ENCODE measurements at regions not wholly inside any gene's neighbourhood (a gene's known extent, or its start where the extent isn't known, plus 50 kb on each side); places are given as distances from the start of the nearest gene placed in this dataset.

DNA sequence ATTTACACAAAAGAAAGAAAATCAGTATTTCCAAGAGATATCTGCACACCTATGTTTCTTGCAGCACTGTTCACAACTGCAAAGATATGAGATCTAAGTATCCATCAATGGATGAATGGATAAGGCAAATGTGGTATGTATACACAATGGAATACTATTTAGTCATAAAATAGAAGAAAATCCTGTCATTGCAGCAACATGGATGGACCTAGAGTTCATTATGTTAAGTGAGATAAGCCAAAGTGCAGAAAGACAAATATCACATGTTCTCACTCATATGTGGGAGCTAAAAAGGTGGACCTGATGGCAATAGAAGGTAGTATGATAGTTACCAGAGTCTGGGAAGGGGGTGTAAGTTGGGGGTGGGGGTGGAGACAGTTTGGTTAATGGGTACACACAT lies 1171.6 kb downstream of the SORCS1 start:
- no peak for DNase-seq (ENCODE audit: low read depth in 4 of 4, low spot score in 2 of 4)

DNA sequence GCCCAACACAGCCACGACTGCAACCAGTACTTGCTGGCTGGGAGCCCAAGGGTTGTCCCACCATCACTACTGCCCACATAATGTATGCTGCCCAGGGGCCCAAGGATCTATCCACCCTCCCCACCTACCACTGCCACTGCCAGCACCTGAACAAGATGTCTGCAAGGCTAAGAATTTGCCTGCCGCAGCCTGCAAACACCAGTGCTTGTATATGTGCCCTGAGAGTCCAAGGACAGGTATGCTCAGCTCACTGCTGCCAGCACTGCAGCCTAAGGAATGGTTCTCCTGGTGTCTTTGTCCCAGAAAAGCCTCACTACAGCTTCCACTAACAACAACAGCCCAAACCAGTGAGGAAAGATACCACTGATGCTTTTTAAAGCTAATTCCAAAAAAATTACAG lies 1174.0 kb downstream of the SORCS1 start:
- no peak for DNase-seq (ENCODE audit: low read depth in 4 of 4, low spot score in 2 of 4)

DNA sequence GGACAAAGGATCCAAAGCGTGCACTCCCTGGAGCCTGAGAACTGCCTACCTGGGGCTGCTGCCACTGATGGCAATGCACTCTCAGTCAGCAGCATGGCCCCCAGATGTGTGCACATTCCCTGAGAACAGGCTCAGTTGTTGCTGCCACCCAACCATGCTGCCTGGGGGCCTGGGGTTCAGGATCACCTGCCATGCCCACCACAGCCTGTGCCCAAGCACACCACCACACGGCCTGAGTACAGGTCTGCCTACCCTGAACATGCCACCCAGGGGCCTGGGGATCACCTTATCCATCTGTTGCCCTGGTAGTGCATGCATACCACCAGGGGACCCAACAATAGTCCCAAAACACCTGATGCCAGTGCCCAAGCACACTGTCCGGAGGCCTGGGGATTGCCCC lies 1174.5 kb downstream of the SORCS1 start:
- no peak for DNase-seq (ENCODE audit: low read depth in 4 of 4, low spot score in 2 of 4)

DNA sequence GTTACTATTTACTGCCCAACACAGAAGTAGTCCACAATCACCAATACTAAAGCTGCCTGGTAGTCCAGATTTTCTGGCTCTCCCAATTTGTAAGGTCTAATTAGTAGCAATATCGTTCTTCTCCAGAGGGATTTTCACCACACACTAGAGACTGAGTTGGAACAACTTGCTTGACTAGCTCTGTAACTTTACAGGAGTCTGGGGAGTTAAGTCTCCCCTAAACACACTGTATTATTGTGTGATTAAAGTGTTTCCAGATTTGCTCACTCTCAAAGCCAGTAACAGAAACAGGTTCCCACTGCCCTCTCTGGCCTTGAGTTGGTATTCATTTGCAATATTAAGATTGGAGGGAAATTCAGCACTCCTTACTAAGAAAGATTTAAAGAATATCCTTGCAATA lies 1175.7 kb downstream of the SORCS1 start:
- no peak for DNase-seq (ENCODE audit: low read depth in 4 of 4, low spot score in 2 of 4)

DNA sequence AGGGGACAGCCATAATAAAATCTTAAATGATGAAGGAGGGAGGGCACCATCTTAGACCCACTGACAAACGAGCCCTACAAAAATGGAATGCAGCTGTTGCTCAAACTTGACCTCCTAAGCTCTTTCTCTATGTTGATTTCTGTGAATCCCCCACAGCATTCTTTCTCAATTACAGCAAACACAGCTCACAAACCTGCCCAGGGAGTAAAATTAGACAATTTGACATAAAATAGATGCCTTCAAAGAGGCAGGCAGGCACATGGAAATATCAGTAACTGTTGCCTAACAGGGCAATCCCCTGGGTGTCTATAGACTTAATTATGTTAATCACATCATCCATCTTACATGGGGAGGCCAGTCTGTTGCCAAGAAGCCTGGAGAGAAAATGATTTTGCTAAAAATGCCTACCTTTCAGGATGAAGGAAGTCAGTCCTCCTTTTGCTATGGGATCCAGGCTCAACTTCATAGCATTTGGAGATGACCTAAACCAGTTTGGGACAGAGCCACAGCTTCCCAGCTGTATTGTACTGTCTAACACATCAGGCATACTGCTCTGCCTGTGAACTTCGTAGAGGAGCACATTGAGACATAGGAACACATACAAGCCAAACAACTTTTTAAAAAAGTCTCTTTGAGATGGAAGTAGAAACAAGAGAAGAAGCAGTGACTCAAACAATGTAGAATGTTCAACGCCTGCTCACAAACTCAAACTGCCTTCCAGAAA lies 1177.4 kb downstream of the SORCS1 start:
- DNase-seq (ENCODE audit: low read depth in 4 of 4, low spot score in 2 of 4) = no peak

DNA sequence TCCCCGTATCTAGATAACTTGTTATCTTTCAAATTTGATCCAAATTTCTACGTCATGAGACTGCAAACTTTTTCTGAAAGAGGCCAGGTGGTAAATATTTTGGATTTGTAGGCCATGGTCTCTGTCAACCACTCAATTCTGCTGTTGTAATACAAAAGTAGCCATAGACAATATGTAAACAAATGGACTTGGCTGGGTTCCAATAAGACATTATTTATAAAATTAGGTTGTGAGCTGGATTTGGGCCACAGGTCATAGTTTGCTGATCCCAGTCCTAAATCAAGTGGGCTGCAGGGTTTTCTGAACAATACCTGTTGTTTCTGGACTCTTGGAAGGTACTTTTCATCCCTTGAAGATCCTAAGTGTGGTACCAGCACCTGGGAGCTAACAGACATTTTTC lies 1178.0 kb downstream of the SORCS1 start:
- no peak for DNase-seq (ENCODE audit: low read depth in 4 of 4, low spot score in 2 of 4)

DNA sequence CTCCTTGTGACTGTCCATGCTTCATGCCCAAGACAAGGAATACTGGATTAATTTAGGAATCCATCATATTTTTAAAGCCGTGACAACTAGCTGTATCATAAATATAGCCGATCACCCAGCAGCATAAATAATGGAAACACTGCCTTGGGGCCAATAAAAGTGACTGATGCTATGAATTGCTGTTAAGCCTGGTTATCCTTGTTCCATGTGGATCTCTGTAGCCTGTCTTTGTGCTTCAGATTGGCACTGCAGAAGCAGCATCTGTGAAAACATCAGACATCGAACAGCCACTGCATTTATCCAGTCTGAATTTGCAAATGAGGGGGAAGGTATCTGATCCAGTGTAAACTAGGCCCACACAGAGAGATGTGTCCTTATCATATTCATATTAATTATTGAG lies 1181.8 kb downstream of the SORCS1 start:
- no peak for DNase-seq (ENCODE audit: low read depth in 4 of 4, low spot score in 2 of 4)

DNA sequence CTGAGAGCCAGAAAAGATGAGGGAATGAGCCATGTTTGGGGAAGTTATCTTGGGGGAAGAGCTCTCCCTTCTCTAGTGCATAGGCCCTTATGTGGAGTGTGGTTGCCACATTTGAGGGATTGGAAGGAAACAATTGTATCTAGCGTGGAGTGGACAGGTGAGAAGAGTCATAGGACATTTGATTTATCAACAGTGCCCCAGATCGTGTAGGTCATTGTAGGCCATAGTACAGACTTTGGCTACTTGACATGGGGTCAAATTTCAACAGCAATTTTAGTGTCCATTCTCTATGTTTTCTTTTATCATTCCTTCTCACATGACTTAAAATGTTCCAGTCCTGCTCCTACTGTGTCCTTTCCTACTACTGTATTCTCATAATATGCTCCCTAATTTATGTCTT lies 1182.8 kb downstream of the SORCS1 start:
- no peak for DNase-seq (ENCODE audit: low read depth in 4 of 4, low spot score in 2 of 4)

DNA sequence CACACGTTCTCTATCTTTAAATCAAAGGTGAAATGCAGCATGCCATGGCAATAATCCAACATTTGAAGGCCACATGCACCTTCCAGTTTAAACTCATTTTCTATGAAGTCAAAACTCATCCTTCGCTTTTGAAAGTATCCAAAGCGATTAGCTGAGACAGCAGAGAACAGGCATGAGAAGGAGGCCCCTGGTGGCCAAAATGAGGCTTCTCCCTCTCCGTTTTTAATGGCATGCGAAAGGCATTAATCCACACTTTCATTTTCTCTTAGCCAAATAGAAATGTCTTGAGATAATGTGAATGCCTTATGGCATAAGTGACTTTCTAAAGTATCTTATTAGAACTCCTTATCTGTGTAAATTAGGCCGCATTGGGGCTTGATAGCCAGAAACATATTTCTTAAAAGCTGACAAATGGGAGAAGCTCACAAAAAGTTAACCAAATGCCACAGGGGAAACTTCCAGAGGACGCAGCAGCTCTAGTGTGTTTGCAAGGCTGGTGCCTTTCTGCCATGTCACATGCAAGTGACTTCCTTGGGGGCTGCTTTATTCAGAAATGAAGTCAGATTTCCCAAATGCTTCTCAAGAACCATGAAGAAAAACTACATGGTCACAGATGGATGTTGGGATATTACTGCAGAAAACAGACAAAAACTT lies 1189.6 kb downstream of the SORCS1 start:
- no peak for DNase-seq (ENCODE audit: low read depth in 4 of 4, low spot score in 2 of 4)

DNA sequence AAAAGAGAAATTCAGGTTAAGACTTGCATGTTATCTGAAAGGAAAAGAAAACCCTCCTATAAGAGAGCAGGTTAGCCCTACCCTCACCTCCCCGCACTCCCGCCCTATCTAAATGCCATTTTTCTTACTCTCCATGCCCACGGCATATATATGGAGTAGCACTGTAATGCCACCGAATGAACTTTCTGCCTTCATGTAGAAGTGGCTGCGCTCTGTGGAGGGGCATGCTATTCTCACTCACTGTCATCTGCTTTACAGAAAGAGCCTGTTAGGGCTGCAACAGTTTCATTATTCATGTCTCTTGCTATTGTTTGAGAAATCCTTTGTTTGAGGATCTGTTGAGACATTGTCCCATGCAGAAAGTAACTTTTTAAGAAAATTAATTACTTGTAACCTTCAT lies 1190.6 kb downstream of the SORCS1 start:
- DNase-seq (ENCODE audit: low read depth in 4 of 4, low spot score in 2 of 4) = no peak

DNA sequence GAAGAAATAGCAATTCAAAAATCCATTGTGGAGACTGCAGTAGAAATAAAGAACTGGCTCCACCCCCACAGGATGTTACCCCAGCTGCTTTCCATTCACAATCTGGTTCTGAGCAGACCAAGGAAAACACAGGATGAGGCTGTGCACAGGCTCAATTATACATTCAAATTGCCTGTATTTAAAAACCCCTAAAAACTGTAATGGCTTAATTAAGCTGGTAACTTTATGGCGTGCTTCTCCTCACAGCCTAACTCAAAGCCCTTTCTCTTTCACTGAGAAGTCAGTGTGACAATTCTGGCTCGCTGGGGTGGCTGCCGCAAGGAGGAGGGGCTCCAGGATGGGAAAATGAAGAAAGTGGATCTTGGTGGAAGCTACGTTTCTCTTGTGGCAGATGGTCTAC lies 1191.1 kb downstream of the SORCS1 start:
- peak in 1 of 4 donors; percentile 53 for DNase-seq (ENCODE audit: low read depth in 4 of 4, low spot score in 2 of 4)

DNA sequence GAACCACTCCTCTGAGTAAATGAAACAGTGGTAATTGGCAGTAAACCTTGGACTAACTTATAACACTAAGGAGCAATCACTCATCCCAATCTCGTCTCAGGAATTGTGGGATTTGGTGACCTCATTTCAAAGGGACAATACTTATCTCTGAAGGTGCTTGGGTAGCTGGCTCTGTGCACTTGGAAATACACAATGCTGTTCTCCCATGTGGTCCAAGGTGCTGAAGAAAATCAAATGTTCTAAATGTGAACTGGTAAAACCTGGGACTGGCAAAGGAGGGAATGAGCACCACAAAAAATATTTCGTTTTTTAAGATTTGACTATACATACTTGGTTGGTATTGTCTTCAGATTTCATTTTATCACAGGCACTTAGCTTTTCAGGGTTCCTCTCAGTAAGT lies 1193.0 kb downstream of the SORCS1 start:
- DNase-seq (ENCODE audit: low read depth in 4 of 4, low spot score in 2 of 4) = no peak

DNA sequence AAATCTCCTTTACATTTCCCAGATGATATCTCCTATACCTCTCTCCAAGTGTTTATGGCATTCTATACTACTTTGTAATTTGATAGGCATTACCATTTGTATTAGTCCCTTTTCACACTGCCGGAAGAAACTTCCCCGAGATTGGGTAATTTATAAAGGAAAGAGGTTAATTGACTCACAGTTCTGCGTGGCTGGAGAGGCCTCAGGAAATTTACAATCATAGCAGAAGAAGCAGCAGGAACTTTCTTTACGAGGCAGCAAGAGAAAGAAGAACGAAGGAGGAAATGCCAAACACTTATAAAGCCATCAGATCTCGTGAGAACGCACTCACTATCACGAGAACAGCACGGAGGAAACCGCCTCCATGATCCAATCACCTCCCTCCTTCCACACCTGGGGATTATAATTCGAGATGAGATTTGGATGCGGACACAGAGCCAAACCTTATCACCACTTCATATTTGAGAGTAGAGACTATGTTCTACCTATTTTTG lies 1194.6 kb downstream of the SORCS1 start:
- DNase-seq (ENCODE audit: low read depth in 4 of 4, low spot score in 2 of 4) = no peak

DNA sequence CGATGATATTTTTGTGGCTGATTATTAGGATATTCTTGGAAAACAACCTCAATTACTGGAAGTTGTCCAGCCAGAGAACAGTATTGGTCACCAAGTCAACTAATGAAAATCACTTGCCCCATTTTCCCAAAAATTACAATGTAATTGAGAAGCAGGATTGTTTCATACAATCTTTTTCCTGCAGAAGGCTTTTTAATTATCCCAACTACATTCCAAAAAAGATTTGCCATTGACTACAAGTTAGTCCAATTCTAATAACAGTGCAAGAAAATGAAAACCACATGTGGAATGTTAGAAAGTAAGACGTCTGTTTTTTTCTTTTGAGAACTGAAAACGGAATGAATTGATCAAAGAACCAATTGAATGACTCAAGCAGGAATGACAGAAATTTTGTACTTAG lies 1195.8 kb downstream of the SORCS1 start:
- DNase-seq (ENCODE audit: low read depth in 4 of 4, low spot score in 2 of 4) = no peak

DNA sequence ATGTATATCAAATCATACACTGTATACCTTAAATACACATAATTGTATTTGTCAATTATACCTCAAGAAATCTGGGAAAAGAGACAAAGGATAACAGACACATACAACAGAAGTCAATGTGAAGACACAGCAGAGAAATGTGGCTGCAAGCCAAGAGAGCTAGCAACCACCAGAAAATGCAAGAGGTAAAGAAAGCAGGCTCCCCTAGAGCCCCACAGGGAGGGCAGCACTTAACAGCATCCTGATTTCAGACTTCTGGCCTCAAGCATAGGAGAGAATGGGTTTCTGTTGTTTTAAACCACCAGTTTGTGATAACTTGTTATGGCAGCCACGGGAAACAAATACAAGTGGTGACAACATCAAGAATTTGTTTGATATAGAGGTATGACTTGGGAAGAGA lies 1197.2 kb downstream of the SORCS1 start:
- DNase-seq (ENCODE audit: low read depth in 4 of 4, low spot score in 2 of 4) = no peak

DNA sequence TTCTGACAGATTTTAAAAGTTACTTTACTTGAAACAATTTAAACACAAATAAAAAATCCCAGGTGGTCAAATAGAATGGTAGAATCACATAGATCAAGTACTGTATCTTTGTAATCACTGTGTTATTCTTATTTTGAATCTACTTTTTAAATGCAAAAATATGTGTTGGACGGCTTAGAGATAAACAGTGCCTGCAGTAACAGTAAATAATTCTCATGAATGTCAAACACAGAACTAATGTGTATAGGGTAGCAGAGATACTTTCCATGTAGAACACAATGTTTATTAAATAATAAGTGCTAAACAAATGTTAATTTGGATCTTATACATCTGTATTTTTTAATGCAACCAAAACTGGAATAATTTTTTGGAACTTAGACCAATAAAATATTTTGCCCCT lies 1199.4 kb downstream of the SORCS1 start:
- DNase-seq (ENCODE audit: low read depth in 4 of 4, low spot score in 2 of 4) = no peak

DNA sequence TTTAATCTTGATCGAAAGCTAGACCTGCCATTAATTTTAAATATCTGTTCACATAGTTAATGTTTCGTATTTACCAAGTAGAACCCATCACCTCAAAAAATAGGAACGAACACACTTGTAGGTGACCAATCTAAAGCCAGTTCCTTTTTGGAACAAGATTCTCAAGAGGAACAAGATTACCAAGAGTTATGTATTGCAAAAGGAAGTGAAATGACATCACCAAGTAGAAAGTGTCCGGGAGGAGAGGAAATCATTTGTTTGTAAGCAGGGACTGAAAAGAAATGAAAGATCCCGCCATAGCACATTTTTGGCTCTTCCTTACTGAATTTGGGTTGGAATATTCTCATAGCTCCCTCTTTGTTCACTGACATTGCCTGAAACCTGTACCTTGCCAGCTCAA lies 1200.5 kb downstream of the SORCS1 start:
- no peak for DNase-seq (ENCODE audit: low read depth in 4 of 4, low spot score in 2 of 4)

DNA sequence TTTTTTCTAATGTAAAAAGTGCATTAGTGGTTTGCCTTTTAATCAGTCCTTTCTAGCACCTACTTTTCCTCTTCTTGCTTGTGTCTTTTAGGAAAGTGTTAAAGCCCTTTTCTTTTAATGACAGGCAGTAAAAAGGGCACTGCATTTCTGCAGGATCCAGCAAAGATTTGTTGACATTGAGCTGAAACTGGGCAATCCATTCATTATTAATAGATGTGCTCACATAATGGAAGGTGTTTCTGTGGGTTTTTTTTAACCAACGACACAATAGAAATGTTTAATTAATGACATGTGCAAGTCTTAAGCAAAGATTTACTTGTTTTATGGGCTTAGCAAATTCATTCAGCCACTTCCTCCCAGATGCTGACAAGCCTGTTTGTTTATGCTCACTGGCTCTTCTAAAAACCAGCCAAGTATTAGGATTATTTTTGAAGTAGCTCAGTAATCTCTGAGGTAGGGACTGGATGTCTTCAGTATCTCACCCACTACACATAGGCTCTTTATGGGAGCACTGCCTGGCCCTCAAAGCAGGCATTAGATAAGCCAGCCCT lies 1201.1 kb downstream of the SORCS1 start:
- no peak for DNase-seq (ENCODE audit: low read depth in 4 of 4, low spot score in 2 of 4)

DNA sequence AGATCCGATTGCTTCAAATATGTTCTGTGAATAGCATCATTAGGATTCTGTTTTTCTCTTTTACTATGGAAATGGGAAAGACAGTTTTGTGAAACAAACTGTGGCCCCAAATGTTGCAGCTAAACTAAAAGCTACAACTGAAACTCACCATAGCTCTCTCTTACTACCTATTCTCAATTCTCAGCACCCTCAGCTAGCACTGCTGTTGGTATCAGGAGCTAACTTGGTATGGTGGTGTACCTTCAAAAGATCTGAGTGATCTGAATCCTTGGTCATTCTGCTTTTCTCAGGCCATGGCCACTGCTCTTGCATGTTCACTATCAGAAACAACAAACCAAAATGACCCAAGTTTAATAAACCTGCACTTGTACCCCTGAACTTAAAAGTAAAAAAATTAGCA lies 1208.0 kb downstream of the SORCS1 start:
- DNase-seq (ENCODE audit: low read depth in 4 of 4, low spot score in 2 of 4) = no peak

DNA sequence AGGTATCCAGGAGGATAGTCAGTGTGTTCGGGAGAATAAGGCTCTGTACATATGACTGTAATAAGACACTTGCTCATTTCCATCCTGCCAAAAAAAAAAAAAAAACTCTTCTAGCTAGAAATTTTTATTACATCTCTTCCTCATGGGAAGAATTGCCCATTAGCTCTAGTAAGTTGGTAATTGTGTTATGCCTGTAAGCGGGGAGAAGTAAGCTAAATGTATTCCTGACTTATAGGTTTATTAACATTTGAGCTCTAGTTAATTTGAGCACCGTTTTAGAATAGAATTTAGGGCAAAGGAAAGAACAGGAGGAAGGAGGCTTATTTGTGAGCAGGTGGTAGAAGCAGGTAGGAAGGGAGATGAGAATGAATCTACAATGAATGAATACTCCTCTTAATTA lies 1210.6 kb downstream of the SORCS1 start:
- no peak for DNase-seq (ENCODE audit: low read depth in 4 of 4, low spot score in 2 of 4)

DNA sequence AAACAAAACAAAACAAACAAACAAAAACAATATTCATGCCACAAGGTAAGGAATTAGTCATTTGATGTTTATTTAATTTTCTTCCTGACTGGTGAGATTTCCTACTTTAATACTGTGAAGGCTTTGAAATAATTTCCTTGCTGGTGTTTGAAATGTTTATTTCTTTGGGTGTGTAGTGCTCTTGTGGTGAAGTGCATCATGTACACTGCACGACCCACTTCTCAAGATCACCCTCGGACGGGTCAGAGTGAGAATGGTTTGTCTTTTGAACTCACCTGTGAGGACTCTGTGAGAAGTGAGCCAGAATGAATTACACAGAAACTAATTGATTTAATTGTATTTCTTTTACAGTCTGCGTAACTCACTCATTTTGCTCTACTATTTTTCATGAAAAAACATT lies 1211.5 kb downstream of the SORCS1 start:
- no peak for DNase-seq (ENCODE audit: low read depth in 4 of 4, low spot score in 2 of 4)

DNA sequence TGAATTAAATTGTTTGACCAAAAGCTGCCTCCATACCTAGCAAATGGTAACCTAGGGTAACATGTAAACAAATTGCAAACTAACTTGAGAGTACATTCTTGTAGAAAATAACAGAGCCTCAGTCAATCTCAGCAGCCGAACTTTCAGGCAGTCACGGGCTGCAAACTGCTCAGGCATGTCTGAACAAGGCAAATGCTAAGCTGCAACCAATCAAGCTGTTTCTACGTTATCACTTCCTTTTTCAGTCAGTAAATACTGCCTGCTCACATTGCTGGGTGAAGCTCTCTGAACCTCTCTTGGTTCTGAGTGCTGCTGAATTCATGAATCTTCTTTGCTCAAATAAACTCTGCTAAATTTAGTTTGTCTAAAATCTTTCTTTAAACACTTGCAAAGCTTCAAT lies 1212.4 kb downstream of the SORCS1 start:
- DNase-seq (ENCODE audit: low read depth in 4 of 4, low spot score in 2 of 4) = no peak
